SKM-1 treated with dmso at 0.1 percent for 144 hours (cell line): ENCODE measurements at regions not wholly inside any gene's neighbourhood (a gene's known extent, or its start where the extent isn't known, plus 50 kb on each side); places are given as distances from the start of the nearest gene placed in this dataset.

Source experiments
- DNase-seq: peaks from one replicate; lab custom pipeline; 2025; ENCODE audit not compliant: unreplicated experiment; lab: John Stamatoyannopoulos, UW

DNA sequence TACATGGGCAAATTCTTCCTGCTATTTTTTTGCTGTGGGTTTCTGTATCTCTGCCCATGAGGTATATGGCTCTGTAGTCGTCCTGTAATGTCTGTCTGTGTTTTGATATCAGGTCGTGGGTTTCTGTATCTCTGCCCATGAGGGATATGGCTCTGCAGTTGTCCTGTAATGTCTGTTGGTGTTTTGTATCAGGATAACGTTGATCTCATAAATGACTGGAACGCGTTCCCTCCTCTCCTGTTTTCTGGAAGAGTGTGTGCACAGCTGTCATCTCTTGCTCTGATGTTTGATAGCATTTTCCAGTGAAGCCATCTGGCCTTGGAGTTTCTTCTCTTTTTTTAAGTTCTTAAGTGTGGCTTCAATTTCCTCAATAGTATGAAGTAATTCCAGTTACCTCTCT, 57.2 kb downstream of the SOX1 start:
- no peak for DNase-seq

DNA sequence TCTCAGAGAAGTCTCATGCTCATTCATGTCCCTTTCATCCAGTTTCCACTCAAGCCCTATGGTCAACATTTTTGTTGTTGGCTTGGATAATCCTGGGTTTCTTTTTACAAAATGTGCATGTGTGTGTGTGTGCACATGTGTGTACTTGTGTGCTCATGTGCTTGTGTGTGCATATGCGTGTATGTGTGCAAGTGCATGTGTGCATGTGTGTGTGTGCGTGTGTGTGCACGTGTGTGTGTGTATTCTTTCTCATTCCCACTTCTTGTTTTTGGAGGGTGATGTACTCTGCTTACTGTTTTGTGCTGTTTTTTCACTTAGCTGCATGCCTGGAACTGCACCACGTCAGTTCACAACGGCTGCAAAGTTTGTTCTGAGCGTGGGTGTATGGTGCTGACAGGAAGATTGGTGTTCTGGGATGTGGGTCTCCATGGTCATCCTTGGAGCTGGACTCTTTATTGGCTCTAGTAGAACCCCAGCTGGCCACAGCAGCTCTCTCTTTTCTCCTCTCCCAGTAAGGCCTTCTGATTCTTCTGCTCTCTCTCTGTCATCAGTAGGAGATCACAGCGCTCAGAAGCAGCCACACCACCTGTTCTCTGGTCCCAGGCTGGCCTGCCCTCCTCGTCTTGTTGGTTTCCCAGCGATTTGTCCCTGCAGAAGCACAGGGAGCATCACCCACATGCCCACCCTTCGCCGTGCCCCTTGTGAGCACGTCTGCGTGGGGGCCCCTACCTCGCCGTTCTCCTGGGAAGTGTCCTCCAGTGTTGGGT, 60.8 kb downstream of the SOX1 start:
- no peak for DNase-seq

DNA sequence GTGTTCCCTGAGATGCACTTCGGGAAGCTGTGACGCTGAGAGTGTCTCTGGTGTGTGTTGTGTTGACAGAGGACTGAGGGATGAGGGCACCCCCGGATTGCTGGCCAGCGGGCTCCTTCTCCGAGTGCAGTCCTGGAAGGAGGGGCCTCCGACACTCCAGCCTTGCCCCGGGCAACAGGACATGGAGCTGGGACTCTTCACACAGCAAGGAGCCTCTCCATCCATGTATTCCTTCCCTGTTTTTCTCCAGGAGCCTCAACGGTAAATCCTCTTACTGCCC, 61.3 kb downstream of the SOX1 start:
- no peak for DNase-seq

DNA sequence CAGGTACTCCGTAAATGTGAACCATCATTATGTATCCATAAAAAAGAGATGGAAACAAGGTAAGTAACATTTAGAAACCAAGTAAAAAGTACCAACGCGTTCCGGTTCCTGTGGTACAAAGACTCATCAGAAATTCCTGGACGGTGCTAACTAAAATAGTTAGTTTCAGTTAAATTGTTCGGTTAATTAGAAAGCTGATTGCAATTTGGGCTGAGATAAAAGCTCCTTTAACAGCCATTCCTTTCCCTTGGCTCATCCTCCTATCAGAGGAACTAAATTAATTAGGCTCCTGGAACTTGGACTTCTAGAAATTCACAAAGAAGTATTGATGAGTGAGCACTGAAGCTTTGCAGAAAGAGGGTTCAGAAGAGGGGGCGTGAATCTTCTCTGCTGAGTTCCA, 63.5 kb downstream of the SOX1 start:
- DNase-seq = no peak

DNA sequence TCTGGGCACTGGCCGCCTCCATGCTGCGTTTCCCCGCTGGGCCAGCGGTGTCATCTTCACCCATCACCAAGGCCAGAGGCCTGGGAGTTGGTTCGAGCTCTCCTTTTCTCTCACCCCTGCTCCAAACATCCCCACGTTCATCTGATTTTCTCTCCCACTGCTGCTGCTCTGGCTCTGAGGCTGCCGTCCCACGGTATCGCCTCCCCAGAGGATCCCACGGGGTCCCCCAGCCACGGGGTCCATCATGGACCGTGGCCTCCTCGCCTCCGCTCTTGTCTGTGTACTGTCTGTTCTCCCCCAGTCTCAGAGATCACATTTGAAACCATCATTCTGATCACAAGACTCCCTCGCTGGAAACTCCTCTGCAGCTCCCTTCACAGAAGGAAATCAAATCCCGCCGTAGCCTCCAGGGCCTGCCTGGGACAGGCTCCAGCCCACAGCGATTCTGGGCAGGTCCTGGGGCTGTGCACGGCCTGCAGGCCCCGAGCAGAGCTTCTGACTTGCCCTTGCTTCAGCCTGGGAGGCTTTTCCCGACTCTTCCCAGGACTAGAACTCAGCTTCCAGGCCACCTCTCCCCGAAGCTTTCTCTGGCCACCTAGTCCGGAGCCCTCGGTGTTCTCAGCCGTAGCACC, 64.2 kb downstream of the SOX1 start:
- DNase-seq = no peak

DNA sequence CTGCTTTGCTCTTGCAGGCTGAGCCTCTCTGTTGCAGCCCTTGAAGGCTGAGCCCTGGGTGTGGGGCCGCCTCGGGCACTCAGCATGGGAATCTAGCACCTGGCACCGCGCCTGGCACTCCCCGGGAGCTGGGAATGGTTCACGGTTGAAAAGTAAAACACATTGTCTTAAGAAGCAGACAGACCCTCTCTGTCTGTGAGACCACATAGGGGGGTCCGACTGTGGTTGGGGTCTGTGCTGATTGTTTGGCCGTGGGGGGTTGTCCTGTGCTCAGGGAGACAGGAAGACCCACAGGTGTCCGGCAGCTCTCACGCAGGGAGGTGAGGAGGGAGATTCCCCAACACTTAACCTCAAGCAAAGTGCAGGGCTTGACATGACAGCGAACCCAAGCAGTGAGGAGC, 64.8 kb downstream of the SOX1 start:
- no peak for DNase-seq

DNA sequence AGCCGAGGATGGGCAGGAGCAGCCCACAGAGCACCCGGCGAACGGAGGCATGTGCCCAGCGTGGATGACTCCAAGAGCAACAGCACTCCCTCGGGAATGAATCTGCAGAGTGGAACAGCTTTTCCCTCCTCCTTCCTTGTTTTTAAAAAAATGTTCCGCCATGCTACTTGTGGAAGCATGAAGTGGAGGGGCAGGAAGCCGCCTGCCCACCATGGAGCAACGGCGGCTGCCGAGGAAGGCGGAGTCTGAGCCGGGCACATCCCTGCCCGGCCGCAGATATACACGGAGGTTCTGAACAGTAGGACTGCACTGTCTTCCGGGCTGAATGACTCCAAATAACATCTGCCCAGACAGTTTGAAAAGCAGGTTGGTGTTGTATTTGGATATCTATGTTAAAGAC, 65.2 kb downstream of the SOX1 start:
- DNase-seq = no peak

DNA sequence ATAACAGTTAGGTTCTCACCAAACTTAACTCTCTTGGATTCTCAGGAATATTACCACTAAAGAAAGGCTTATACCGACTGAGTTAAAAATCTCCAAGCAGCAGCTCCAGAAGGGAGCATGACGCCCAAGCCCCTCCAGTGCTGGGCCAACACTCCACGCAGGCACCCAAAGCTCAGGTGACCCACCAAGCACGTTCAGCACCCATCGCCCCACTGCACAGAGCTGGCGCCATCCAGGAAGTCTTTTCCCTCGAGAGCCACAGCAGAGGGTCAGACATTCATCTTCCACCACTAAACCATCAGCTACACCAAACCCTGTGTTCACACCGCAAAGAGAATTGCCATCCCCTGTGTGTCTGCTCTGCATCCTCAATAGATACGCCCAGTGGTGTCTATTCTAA, 65.7 kb downstream of the SOX1 start:
- DNase-seq = no peak

DNA sequence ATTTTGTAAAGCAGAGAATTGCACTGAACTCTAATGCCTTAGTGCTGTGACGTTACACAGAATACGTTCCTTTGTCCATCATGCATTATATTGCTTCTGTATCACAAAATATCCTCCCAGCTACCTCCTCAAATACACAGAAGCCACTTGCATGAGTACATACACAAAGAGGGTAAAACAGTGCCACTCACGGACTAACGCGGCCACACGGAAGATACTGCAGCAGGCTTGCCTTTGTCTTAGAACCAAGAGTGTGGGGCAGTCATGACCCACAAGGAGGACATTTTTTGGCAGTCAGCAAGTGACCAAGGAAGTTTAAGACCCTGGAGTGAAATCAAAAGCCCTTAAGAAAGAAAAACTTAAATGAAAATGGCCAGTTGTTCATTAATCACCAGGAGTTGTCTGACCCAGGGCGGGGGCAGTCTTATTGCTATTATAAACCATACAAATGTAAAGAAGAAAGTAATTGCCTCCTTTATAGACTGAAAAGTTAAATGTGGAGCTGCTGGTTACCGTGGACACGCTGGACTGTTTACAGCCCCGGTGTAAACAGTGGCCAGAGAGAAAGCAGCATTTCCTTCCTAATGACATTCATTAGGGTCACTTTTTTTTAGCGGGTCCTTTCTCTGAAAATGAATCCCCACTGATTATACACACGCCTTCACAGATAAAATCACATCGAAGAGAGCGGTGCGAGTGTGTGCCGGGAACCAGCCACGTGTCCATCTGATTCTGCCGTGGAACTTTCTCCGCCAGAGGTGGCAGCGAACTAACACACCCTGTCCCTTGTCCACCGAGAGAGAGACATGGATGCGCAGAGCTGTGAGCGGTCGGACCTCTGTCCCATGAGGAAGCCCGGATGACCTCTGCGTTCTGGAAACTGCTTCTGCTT, 66.8 kb downstream of the SOX1 start:
- no peak for DNase-seq

DNA sequence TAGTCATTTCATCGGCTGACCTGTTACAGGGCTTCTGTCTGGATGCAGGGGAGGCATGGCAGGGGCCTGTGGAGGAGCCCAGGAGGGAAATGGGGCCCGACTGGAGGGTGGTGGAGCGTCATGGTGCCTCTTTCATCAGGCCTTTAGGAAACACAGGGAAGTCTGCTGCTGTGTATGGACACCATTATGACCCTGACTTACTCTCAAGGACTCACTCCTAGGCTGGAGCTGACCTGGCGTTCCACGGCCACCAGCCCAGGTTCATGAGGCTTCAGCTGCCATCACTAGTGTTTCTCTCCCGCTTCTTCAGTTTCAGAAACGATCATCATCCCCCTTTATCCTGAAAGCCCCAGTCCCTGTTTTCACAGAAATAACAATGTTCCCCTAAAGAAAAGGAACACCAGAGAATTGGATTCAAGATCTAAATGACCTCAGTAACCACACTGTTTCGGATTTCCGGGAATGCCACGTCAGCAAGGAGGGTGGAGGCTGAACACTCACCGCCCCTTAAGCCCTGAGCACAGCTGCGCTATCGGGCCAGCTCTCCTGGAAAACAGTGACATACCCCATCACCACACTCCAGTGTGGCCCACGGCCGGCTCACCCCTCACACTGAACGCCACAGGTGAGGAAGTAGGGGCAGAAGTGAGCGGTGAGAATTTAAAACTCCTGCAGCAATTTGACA, 67.6 kb downstream of the SOX1 start:
- no peak for DNase-seq

DNA sequence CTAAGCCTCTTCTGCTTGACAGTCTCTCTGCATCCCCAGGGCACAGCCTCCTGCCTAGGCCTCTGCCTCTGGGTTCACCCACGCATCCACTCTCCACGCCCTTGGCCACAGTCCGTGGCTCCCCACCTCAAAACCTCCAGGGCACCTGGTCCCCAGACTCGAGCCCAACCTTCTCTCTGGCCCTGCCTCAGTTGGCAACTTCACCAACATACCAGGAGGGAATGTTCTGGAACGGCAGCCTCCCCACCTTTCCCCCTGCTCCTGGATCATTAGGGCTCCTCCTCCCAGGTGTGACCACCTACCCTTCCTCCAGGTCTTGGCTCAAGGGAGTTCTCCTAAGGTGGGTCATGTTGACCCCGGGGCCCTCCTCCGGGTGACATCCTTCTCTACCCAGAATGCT, 69.1 kb downstream of the SOX1 start:
- DNase-seq = no peak

DNA sequence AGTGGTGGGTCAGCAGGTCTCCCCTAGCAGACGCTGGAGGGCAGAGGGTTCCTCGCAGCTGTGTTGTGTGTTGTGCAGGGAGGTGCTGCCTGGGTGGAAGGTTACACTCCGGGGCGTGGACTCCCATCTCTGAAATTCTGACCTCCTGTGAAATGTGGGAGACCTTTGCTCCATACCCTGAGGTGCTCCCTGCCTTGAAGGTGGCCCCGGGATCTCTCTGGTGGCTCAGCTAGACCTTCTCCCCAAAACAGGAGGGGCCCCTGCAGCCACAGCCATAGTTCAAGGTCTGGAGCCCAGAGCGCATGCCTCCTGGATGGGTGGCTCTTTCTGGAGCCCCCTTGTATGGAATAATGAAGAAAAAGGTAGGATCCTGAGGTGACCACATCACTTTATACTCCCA, 70.2 kb downstream of the SOX1 start:
- no peak for DNase-seq

DNA sequence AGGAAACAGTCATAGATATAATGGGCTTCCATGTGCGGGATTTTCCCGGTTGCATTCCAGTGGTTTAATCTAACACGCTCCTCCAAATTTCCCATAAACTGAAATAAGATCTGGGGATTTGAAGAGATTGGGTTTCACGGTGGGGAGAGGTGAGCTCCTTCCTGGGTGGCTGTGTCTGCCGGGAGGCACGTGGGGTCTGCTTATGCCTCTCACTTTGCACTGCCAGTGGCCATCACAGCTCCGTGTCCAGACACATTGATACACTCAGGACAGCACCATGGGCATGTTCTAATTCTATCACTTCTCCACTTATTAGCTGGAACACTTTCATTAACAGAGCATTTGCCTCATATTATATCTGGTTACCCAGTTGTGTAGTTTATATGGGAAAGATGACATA, 73.4 kb downstream of the SOX1 start:
- no peak for DNase-seq

DNA sequence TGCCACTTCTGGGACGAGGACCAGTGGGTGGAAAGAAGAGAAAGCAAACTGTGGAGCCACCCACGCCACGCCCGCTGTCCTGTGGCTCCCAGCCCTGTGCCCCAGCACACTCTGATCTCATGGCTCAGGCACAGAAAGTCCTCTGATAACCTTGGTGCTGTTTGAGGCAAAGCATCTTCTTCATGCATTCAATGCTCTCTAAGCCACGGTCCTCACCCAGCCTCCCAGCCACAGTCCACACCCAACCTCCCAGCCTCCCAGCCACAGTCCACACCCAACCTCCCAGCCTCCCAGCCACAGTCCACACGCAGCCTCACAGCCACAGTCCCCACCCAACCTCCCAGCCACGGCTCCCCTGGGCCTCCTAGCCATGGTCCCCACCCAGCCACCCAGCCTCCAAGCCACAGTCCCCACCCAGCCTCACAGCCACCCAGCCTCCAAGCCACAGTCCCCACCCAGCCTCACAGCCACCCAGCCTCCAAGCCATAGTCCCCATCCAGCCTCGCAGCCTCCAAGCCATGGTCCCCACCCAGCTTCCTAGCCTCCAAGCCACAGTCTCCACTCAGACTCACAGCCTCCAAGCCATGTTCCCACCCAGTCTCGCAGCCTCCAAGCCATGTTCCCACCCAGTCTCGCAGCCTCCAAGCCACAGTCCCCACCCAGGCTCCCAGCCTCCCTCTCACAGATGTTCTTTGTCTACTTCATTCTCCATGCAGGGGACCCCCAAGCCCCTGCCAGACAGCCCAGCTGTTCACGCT, 74.9 kb downstream of the SOX1 start:
- DNase-seq = no peak

DNA sequence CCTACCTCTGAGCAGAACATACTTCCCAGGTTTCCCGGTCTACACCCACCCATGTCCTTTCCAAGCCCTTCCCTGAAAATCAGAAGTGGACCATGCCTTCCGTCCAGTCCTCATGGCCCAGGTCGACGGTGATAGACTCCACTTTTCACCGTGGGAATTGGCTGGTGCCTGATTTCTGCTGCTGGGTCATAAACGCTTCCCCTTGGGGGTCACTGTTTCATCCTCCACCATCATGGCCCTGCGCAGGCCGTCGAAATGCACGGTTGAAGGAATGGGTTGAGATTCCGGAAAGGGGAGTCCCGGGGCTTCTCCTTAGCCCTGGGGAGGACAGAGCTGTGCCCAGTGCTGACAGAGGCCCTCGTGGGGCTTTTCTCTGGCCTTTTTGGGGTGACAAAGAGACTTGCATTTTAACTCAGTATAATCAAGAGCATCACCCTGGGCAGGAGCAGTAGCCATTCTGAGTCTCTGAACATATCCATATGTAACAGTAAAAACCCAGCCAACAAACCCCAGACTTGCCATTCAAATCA, 75.5 kb downstream of the SOX1 start:
- no peak for DNase-seq

DNA sequence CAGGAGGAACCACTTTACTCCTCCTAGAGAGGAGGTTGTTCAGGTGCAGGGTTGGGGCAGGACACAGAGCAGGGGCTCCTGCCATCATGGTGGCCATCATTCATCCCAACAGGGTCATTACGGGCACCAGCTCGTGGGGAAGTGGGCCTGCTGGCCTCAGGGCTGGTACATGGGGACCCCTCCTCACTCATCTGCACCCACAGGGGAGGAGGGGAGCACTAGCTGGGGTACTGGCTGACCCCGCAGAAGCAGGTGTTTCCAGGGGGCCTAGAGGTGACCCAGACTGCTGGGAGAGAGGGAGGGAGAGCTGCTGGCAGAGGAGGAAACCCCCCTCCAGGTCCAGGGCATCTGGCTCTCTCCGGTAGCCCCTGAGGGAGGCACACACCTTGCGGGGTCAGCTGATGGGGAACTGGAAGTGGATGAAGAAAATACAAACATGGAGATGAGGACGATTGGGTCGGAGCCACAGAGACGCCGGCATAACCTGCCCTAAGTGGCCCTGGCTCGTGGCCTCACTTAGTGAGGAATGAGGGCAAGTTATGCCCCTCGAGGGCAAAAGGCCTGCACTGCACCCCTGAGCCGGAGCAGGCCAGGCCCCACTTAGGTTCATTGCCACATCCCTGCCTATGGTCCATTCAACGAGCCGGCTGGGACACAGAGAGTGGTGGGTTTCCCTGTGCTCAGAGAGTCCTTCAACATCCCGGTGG, 76.2 kb downstream of the SOX1 start:
- no peak for DNase-seq

DNA sequence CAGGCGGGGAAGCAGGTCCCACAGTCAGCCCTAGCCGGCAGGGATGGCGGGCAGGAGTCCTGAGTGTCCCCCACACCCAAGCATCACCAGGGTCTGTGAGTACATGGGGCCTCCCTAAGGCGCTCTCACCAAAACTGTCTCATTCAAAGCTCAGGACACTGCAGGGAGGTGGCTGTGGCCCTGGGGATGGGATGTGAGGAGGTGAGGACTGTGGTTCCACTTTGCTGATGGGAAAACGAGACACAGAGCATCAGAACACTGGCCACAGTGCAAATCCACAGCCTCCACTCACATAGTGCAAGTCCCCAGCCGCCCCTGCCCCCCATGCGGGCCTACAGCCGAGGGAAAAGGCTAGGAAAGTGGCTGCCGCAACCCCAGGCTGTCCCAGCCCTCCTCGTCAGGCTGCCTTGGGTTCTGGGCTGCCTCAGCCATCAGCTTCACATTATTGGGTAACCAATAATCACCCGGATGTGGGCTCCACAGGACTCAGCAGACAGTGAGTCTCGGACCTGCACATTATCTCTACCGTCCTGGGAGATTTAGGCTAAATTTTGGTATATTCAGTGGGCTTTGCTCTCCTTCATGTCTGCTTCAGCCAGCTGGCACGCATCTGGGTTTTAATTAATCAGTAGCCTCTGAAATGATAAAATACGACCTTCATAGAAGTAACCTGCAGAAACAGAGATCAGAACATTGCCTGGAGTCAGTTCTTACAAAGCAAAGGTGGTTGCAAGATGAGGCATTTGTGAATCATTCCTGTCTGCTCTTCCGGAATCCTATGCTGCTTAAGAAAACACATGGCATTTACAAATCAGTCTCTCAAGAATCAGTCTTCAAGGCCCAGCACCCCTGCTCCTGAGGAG, 77.0 kb downstream of the SOX1 start:
- no peak for DNase-seq

DNA sequence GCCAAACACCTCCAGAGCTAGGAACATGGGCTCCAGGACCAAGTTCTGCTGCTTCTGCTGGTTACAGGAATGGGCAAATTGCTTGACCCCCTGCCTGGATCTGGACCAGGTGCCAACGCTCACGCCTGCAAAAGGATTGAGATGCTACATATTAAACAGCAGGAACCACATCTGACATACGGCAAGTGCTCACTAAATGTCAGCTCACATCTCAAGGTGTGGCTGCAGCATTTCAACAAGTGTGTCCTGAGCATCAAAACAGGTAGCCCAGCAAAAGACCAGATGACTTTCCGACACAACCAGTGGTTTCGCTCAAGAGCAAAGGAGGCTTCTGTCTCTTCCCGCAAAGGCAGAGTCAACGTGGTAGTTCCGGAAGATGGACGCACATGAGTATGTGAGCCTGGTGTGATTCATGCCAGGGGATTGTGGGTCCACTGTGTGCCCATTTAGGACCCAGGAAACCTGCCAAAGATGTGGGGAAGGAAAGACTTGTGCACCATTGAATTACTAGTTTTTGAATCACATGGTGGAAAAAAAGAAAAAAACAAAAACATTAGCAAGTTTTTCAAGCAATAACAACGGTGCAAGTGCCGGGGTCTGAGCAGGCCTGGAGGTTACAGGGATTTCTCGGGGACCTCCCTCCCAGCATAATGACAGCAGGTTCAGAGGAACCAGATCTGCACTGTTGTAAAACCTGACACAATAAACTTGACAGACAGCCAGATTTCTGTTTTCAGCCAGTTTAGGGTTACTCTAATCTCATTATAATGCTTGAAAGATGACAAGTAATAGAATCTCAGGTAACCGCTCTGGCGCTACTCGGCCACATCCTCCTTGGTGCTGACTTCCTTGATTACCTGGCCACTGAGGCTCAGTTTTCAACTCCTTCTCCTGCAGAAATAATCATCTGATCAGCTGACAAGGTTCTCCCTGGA, 77.9 kb downstream of the SOX1 start:
- no peak for DNase-seq
